Activated T-cell treated with anti-CD3 and anti-CD28 coated beads for 1 hour (primary cell): ENCODE measurements at regions not wholly inside any gene's neighbourhood (a gene's known extent, or its start where the extent isn't known, plus 50 kb on each side); places are given as distances from the start of the nearest gene placed in this dataset.

Experiments
- DNase-seq: peaks from one replicate; pipeline ENCODE4 v3.0.0-alpha.2; 2020; ENCODE audit warnings: low read depth

- DNase-seq = no peak
Measured at GRCh38 chr1:14303011-14303410, 295.5 kb upstream of the KAZN start.

- no peak for DNase-seq
Measured at GRCh38 chr1:14304381-14304865, 294.1 kb upstream of the KAZN start.

GRCh38 chr1:14308460-14308859 is 290.0 kb upstream of the KAZN start:
- no peak for DNase-seq

- no peak for DNase-seq
Measured at GRCh38 chr1:14309984-14310383, 288.5 kb upstream of the KAZN start.

GRCh38 chr1:14310476-14310875 is 288.0 kb upstream of the KAZN start:
- DNase-seq = no peak

- DNase-seq = no peak
Measured at GRCh38 chr1:14313731-14314431, 284.6 kb upstream of the KAZN start.

GRCh38 chr1:14318830-14319229 is 279.7 kb upstream of the KAZN start:
- no peak for DNase-seq

GRCh38 chr1:14320518-14320917 is 278.0 kb upstream of the KAZN start:
- DNase-seq = no peak

GRCh38 chr1:14320986-14321385 is 277.5 kb upstream of the KAZN start:
- DNase-seq = no peak

- no peak for DNase-seq
Measured at GRCh38 chr1:14321422-14321821, 277.1 kb upstream of the KAZN start.

- no peak for DNase-seq
Measured at GRCh38 chr1:14323568-14324247, 274.8 kb upstream of the KAZN start.

- DNase-seq = no peak
Measured at GRCh38 chr1:14324248-14324630, 274.2 kb upstream of the KAZN start.

GRCh38 chr1:14326857-14327256 is 271.6 kb upstream of the KAZN start:
- DNase-seq = no peak

GRCh38 chr1:14328685-14329084 is 269.8 kb upstream of the KAZN start:
- no peak for DNase-seq

- DNase-seq = no peak
Measured at GRCh38 chr1:14332158-14332557, 266.3 kb upstream of the KAZN start.

- no peak for DNase-seq
Measured at GRCh38 chr1:14334336-14335176, 263.9 kb upstream of the KAZN start.

GRCh38 chr1:14338509-14338908 is 260.0 kb upstream of the KAZN start:
- no peak for DNase-seq

GRCh38 chr1:14339288-14339687 is 259.2 kb upstream of the KAZN start:
- DNase-seq = no peak

- DNase-seq = no peak
Measured at GRCh38 chr1:14340002-14340785, 258.3 kb upstream of the KAZN start.

GRCh38 chr1:14341147-14341546 is 257.3 kb upstream of the KAZN start:
- DNase-seq = no peak

- DNase-seq = no peak
Measured at GRCh38 chr1:14345946-14346550, 252.4 kb upstream of the KAZN start.

GRCh38 chr1:14347186-14347585 is 251.3 kb upstream of the KAZN start:
- no peak for DNase-seq
